CD4-positive, alpha-beta T cell treated with Interleukin-6 for 4 hours (primary cell): ENCODE measurements at regions not wholly inside any gene's neighbourhood (a gene's known extent, or its start where the extent isn't known, plus 50 kb on each side); places are given as distances from the start of the nearest gene placed in this dataset.
"Not testable (repeated sequence)": the region's sequence is repeated elsewhere in the genome, so short reads cannot be mapped to it uniquely, and the experiment has no call there.

ENCODE experiments used
- DNase-seq: peaks from one replicate; pipeline ENCODE4 v3.0.0-alpha.2; 2020; ENCODE audit warnings: mixed read lengths

GRCh38 chr6:165002358-165002757 lies 307.0 kb downstream of the C6orf118 start:
- no peak for DNase-seq

GRCh38 chr6:165001502-165002157 lies 307.8 kb downstream of the C6orf118 start:
- DNase-seq: no peak

GRCh38 chr6:164998297-164998696 lies 311.1 kb downstream of the C6orf118 start:
- DNase-seq: no peak

GRCh38 chr6:164996838-164997237 lies 312.6 kb downstream of the C6orf118 start:
- DNase-seq: no peak

- no peak for DNase-seq
Observed at GRCh38 chr6:164991573-164991972, 317.8 kb downstream of the C6orf118 start.

- DNase-seq: no peak
Observed at GRCh38 chr6:164990901-164991300, 318.5 kb downstream of the C6orf118 start.

- no peak for DNase-seq
Observed at GRCh38 chr6:164982389-164982788, 327.0 kb downstream of the C6orf118 start.

GRCh38 chr6:164967102-164967501 lies 342.3 kb downstream of the C6orf118 start:
- no peak for DNase-seq

- no peak for DNase-seq
Observed at GRCh38 chr6:164962805-164963204, 346.6 kb downstream of the C6orf118 start.

GRCh38 chr6:164947164-164947563 lies 362.2 kb downstream of the C6orf118 start:
- DNase-seq: no peak

- no peak for DNase-seq
Observed at GRCh38 chr6:164942271-164942670, 367.1 kb downstream of the C6orf118 start.

- not testable (repeated sequence) for DNase-seq
Observed at GRCh38 chr6:164933238-164933794, 376.1 kb downstream of the C6orf118 start.

GRCh38 chr6:164929408-164929977 lies 379.9 kb downstream of the C6orf118 start:
- DNase-seq: no peak

GRCh38 chr6:164928728-164929407 lies 380.5 kb downstream of the C6orf118 start:
- DNase-seq: no peak

- no peak for DNase-seq
Observed at GRCh38 chr6:164928057-164928727, 381.2 kb downstream of the C6orf118 start.

GRCh38 chr6:164927288-164928056 lies 381.9 kb downstream of the C6orf118 start:
- peak; percentile 46 for DNase-seq

- DNase-seq: no peak
Observed at GRCh38 chr6:164926686-164927085, 382.7 kb downstream of the C6orf118 start.

- DNase-seq: no peak
Observed at GRCh38 chr6:164925681-164926530, 383.5 kb downstream of the C6orf118 start.

- no peak for DNase-seq
Observed at GRCh38 chr6:164924674-164925073, 384.7 kb downstream of the C6orf118 start.

GRCh38 chr6:164917211-164917610 lies 392.2 kb downstream of the C6orf118 start:
- DNase-seq: no peak

GRCh38 chr6:164916087-164916486 lies 393.3 kb downstream of the C6orf118 start:
- no peak for DNase-seq
